OCI-LY7 (cell line): ENCODE measurements at regions not wholly inside any gene's neighbourhood (a gene's known extent, or its start where the extent isn't known, plus 50 kb on each side); places are given as distances from the start of the nearest gene placed in this dataset.

Experiments used
- BruUV-seq: library from RNA; stranded (reverse); fragments of 400-500 nt; replicated peaks from 2 replicates; lab custom pipeline; 2021; lab: Mats Ljungman, UMichigan
- CTCF ChIA-PET: fragments of 300-600 bp; sonication (Branson Sonifier 250); formaldehyde crosslinking; loops from one replicate; lab custom pipeline; 2022; ENCODE audit warnings: antibody characterized with exemption; ENCODE audit not compliant: unreplicated experiment; lab: Charles Lee
- POLR2A ChIA-PET: fragments of 300-600 bp; sonication (Branson Sonifier 250); formaldehyde crosslinking; loops from one replicate; lab custom pipeline; 2022; ENCODE audit warnings: antibody characterized with exemption; lab: Charles Lee
- DNase-seq: peaks from one replicate; pipeline ENCODE4 v3.0.0-alpha.2; 2015; ENCODE audit warnings: low spot score
- H2AFZ ChIP-seq: fragments of 200-600 bp; sonication (generic), shearing (Covaris generic); 2 replicates; pipeline ENCODE4 v1.6.1; 2014; ENCODE audit warnings: mild to moderate bottlenecking, antibody characterized with exemption, low read length, moderate library complexity
- H3K27ac ChIP-seq: fragments of 200-600 bp; sonication (generic); 2 replicates; pipeline ENCODE4 v1.5.1; 2014; ENCODE audit warnings: mixed run types, low read depth, mild to moderate bottlenecking, moderate library complexity, low read length, inconsistent platforms; ENCODE audit not compliant: poor library complexity, severe bottlenecking
- H3K36me3 ChIP-seq: fragments of 200-600 bp; sonication (generic); 2 replicates; pipeline ENCODE4 v1.6.1; 2014; ENCODE audit warnings: mild to moderate bottlenecking, antibody characterized with exemption, low read length, moderate library complexity, mixed read lengths; ENCODE audit not compliant: insufficient read depth
- H3K4me1 ChIP-seq: fragments of 200-600 bp; sonication (generic); 2 replicates; pipeline ENCODE4 v1.5.1; 2014; ENCODE audit warnings: mild to moderate bottlenecking, low read length; ENCODE audit not compliant: insufficient read depth, poor library complexity, severe bottlenecking
- H3K4me2 ChIP-seq: fragments of 200-600 bp; sonication (generic); 2 replicates; pipeline ENCODE4 v1.6.1; 2014; ENCODE audit warnings: mild to moderate bottlenecking, low read length
- H3K4me3 ChIP-seq: fragments of 200-600 bp; sonication (generic); 2 replicates; pipeline ENCODE4 v1.5.1; 2014; ENCODE audit warnings: mild to moderate bottlenecking, low read depth, low read length; ENCODE audit not compliant: poor library complexity, severe bottlenecking
- H3K79me2 ChIP-seq: fragments of 200-600 bp; sonication (generic); 2 replicates; pipeline ENCODE4 v1.6.1; 2016; ENCODE audit warnings: low read depth, mild to moderate bottlenecking, low read length, moderate library complexity, mixed read lengths; ENCODE audit not compliant: insufficient read depth
- H3K9me2 ChIP-seq: fragments of 200-600 bp; sonication (generic); 2 replicates; pipeline ENCODE4 v1.6.1; 2016; ENCODE audit warnings: mild to moderate bottlenecking, low read length, mixed read lengths; ENCODE audit not compliant: insufficient read depth
- H3K9me3 ChIP-seq: fragments of 200-600 bp; sonication (generic); 2 replicates; pipeline ENCODE4 v1.6.1; 2014; ENCODE audit warnings: mild to moderate bottlenecking, mixed run types, low read length, mixed read lengths
- H4K20me1 ChIP-seq: fragments of 200-600 bp; sonication (generic); 2 replicates; pipeline ENCODE4 v1.6.1; 2014; ENCODE audit warnings: mild to moderate bottlenecking, antibody characterized with exemption, low read length, moderate library complexity, mixed read lengths; ENCODE audit not compliant: insufficient read depth
- CTCF ChIP-seq: fragments of 200-600 bp; sonication (generic); conservative IDR thresholded peaks from 2 replicates; pipeline ENCODE4 v1.5.1; 2014; ENCODE audit warnings: mild to moderate bottlenecking, antibody characterized with exemption, low read length, moderate library complexity, mixed read lengths
- EZH2phosphoT487 ChIP-seq: fragments of 200-600 bp; sonication (generic); IDR thresholded peaks from 2 replicates; pipeline ENCODE4 v1.6.1; 2018; ENCODE audit warnings: low read depth, borderline replicate concordance, mild to moderate bottlenecking, mixed run types, antibody characterized with exemption, low read length, moderate library complexity, mixed read lengths
- intact Hi-C: fragments of 100-400 bp; cut with micrococcal nuclease; formaldehyde crosslinking; loops from one replicate; pipeline ENCODE4 v1.10.0; 2022; ENCODE audit not compliant: unreplicated experiment

DNA sequence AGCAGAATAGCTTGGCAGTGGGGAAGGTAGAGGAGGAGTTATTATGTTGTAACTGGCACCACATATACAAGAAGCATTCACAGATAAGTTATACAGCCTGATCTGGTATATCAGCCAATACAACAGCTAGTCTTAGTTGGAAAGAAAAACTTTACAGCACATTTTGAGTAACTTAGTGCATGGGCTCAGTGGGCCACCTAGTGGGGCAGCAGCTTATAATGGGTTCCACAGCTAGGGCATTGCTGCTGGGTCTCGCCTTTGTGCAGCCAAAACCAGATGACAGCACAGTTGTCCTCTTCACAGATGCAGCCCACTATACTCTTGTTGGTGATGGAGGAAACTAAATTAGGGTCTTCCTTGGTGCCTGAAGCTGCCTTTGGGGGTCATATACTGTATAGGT lies 448.1 kb upstream of the RASGEF1B start:
- Histone ChIP-seq H2AFZ (no peak overlapping the region), H4K20me1 (no peaks in the 10 kb centered on the region), H3K36me3 (no peaks in the 10 kb centered on the region), H3K4me1 (no peaks in the 10 kb centered on the region), H3K4me3 (no peak overlapping the region), H3K27ac (no peak overlapping the region), H3K4me2 (no peak overlapping the region), H3K9me3 (no peaks in the 10 kb centered on the region), H3K9me2 (no peaks in the 10 kb centered on the region), H3K79me2 (no peaks in the 10 kb centered on the region)
- ChIA-PET CTCF (no interaction called here), POLR2A (interaction anchor here (0.5 kb wide), 1 partner anchor 30 kb away, joined by 3 read pairs; no protein-coding TSS in a partner anchor)
- no TSS peak for BruUV-seq
- intact Hi-C loops, result loop anchor here (2.0 to 10.0 kb wide), 2 partner anchors 95 to 283 kb away; no protein-coding TSS in a partner anchor
- TF ChIP-seq EZH2phosphoT487 (no peak), CTCF (no peak; the same call in 1 of the 2 replicates)
- no peak for DNase-seq

GRCh38 chr4:81919223-81919622 lies 447.5 kb upstream of the RASGEF1B start:
- Histone ChIP-seq H4K20me1 (no peaks in the 10 kb centered on the region), H3K9me2 (no peaks in the 10 kb centered on the region), H2AFZ (no peak overlapping the region), H3K36me3 (no peaks in the 10 kb centered on the region), H3K4me3 (no peak overlapping the region), H3K9me3 (no peaks in the 10 kb centered on the region), H3K27ac (no peak overlapping the region), H3K4me2 (no peak overlapping the region), H3K79me2 (no peaks in the 10 kb centered on the region), H3K4me1 (no peaks in the 10 kb centered on the region)
- ChIA-PET CTCF (no interaction called here), POLR2A (interaction anchor here (1.1 kb wide), 1 partner anchor 45 kb away, joined by 3 read pairs; no protein-coding TSS in a partner anchor)
- TF ChIP-seq EZH2phosphoT487 (no peak), CTCF (peak; percentile 63)
- BruUV-seq, result no TSS peak
- intact Hi-C loops, result loop anchor here (2.0 to 10.0 kb wide), 2 partner anchors 96 to 284 kb away; no protein-coding TSS in a partner anchor
- peak; percentile 29 for DNase-seq

GRCh38 chr4:81915430-81915829 lies 443.7 kb upstream of the RASGEF1B start:
- ChIA-PET POLR2A (interaction anchor here (0.6 to 0.7 kb wide), 4 partner anchors 11 to 279 kb away, joined by 3 to 4 read pairs (median 3); no protein-coding TSS in a partner anchor), CTCF (no interaction called here)
- Histone ChIP-seq H3K27ac (no peak overlapping the region), H2AFZ (no peak overlapping the region), H3K9me2 (no peaks in the 10 kb centered on the region), H3K4me2 (no peak overlapping the region), H3K4me1 (no peaks in the 10 kb centered on the region), H3K4me3 (no peak overlapping the region), H3K79me2 (no peaks in the 10 kb centered on the region), H3K9me3 (no peaks in the 10 kb centered on the region), H3K36me3 (no peaks in the 10 kb centered on the region), H4K20me1 (no peaks in the 10 kb centered on the region)
- TF ChIP-seq CTCF, result no peak
- no peak for TF ChIP-seq EZH2phosphoT487
- intact Hi-C loops, result loop anchor here (10.0 kb wide), 1 partner anchor 99 kb away; no protein-coding TSS in a partner anchor
- DNase-seq, result no peak
- no TSS peak for BruUV-seq
